ENCODE measurements at regions not wholly inside any gene's neighbourhood (a gene's known extent, or its start where the extent isn't known, plus 50 kb on each side); places are given as distances from the start of the nearest gene placed in this dataset.

DNA sequence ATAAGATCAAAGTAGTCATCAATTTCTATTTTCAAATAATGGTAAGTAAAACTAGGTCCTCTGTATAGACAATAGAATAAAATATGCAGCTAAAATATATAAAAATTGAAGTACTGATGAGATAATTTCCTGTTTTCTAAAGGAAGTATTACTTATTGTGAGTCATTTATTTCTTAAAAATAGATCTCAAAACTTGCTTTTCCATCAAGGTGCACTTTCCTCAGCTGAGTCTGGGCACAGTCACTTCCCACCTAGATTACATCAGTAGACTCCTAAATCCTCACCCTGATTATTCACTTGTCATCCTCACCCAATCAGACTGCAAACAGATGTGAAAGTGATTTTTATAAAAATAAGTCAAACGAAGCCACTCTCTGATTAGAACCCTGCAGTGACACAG, 211.5 kb downstream of the POM121L12 start:
- no peak overlapping the region for H3K4me3 ChIP-seq (replicated peaks; ENCODE audit: insufficient read depth, low read length)
- TF ChIP-seq, protein P1, sequence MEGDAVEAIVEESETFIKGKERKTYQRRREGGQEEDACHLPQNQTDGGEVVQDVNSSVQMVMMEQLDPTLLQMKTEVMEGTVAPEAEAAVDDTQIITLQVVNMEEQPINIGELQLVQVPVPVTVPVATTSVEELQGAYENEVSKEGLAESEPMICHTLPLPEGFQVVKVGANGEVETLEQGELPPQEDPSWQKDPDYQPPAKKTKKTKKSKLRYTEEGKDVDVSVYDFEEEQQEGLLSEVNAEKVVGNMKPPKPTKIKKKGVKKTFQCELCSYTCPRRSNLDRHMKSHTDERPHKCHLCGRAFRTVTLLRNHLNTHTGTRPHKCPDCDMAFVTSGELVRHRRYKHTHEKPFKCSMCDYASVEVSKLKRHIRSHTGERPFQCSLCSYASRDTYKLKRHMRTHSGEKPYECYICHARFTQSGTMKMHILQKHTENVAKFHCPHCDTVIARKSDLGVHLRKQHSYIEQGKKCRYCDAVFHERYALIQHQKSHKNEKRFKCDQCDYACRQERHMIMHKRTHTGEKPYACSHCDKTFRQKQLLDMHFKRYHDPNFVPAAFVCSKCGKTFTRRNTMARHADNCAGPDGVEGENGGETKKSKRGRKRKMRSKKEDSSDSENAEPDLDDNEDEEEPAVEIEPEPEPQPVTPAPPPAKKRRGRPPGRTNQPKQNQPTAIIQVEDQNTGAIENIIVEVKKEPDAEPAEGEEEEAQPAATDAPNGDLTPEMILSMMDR (IDR thresholded peaks at IDR 0.05; ENCODE audit: insufficient read depth, low read length), result no peak
- TF ChIP-seq GABPA (IDR thresholded peaks at IDR 0.05; ENCODE audit: low read depth) (no peak), POLR2AphosphoS5 (IDR thresholded peaks at IDR 0.05; ENCODE audit: low read depth) (no peak), SPI1 (IDR thresholded peaks at IDR 0.05; ENCODE audit: borderline replicate concordance, low read depth) (no peak)
- TF ChIP-seq, protein P2, sequence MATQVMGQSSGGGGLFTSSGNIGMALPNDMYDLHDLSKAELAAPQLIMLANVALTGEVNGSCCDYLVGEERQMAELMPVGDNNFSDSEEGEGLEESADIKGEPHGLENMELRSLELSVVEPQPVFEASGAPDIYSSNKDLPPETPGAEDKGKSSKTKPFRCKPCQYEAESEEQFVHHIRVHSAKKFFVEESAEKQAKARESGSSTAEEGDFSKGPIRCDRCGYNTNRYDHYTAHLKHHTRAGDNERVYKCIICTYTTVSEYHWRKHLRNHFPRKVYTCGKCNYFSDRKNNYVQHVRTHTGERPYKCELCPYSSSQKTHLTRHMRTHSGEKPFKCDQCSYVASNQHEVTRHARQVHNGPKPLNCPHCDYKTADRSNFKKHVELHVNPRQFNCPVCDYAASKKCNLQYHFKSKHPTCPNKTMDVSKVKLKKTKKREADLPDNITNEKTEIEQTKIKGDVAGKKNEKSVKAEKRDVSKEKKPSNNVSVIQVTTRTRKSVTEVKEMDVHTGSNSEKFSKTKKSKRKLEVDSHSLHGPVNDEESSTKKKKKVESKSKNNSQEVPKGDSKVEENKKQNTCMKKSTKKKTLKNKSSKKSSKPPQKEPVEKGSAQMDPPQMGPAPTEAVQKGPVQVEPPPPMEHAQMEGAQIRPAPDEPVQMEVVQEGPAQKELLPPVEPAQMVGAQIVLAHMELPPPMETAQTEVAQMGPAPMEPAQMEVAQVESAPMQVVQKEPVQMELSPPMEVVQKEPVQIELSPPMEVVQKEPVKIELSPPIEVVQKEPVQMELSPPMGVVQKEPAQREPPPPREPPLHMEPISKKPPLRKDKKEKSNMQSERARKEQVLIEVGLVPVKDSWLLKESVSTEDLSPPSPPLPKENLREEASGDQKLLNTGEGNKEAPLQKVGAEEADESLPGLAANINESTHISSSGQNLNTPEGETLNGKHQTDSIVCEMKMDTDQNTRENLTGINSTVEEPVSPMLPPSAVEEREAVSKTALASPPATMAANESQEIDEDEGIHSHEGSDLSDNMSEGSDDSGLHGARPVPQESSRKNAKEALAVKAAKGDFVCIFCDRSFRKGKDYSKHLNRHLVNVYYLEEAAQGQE (IDR thresholded peaks at IDR 0.05; ENCODE audit: insufficient replicate concordance, low read depth), result no peak
- DNase-seq (ENCODE audit: low read depth in 1 of 2, low spot score in 1 of 2), result no peak
- H3K27ac ChIP-seq (replicated peaks), result no peak overlapping the region
- H3K27me3 ChIP-seq (ENCODE audit: insufficient read depth, poor library complexity, severe bottlenecking), result no peaks in the 10 kb centered on the region

DNA sequence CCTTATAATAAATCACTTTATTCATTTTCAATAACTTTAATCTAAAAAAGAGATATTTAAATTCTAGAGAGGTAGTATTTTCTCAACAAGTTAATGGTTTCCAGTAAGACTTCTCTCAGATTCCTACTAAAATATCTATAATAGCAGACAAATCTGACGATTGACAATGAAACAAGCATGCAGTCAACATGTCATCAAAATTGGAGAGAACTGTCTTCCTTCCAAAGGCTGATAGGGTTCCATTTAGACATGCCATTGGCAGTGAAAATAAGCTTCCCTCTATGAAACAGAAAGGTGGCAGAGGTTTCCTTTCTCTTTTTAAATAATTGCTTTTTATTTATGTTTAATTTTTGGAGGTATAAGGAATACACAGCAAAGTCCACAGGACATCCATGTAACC, 217.1 kb downstream of the POM121L12 start:
- TF ChIP-seq, protein P1 (IDR thresholded peaks at IDR 0.05; ENCODE audit: insufficient read depth, low read length), result no peak
- TF ChIP-seq SPI1 (IDR thresholded peaks at IDR 0.05; ENCODE audit: borderline replicate concordance, low read depth) (no peak), POLR2AphosphoS5 (IDR thresholded peaks at IDR 0.05; ENCODE audit: low read depth) (no peak), GABPA (IDR thresholded peaks at IDR 0.05; ENCODE audit: low read depth) (no peak)
- TF ChIP-seq, protein P2 (IDR thresholded peaks at IDR 0.05; ENCODE audit: insufficient replicate concordance, low read depth), result no peak
- no peak overlapping the region for H3K27ac ChIP-seq (replicated peaks)
- no peak for DNase-seq (ENCODE audit: low read depth in 1 of 2, low spot score in 1 of 2)
- no peak overlapping the region for H3K4me3 ChIP-seq (replicated peaks; ENCODE audit: insufficient read depth, low read length)
- no peaks in the 10 kb centered on the region for H3K27me3 ChIP-seq (ENCODE audit: insufficient read depth, poor library complexity, severe bottlenecking)

DNA sequence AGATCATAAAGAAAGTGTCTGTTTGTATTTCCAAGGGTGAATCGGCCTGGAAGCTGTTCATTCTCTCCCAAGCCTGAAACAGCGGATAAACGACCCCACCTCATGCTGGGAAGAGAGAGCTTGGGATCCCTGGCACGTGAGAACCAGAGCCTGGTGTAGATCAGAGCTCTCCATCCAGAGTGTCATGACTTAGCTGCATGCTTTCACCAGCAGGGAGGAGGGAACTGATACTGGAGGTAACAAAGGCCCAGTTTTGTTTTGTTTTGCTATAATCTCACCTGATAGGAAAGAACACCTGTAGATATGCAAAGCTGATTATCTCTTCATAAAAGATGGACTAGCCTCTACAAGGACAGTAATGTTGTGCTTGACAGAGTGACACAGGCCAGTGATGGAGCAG, 236.6 kb downstream of the POM121L12 start:
- no peak overlapping the region for H3K27ac ChIP-seq (replicated peaks)
- H3K4me3 ChIP-seq (replicated peaks; ENCODE audit: insufficient read depth, low read length), result no peak overlapping the region
- DNase-seq (ENCODE audit: low read depth in 1 of 2, low spot score in 1 of 2), result no peak
- TF ChIP-seq, protein P1 (IDR thresholded peaks at IDR 0.05; ENCODE audit: insufficient read depth, low read length), result no peak
- TF ChIP-seq SPI1 (IDR thresholded peaks at IDR 0.05; ENCODE audit: borderline replicate concordance, low read depth) (no peak), GABPA (IDR thresholded peaks at IDR 0.05; ENCODE audit: low read depth) (no peak), POLR2AphosphoS5 (IDR thresholded peaks at IDR 0.05; ENCODE audit: low read depth) (no peak)
- TF ChIP-seq, protein P2 (IDR thresholded peaks at IDR 0.05; ENCODE audit: insufficient replicate concordance, low read depth), result no peak
- H3K27me3 ChIP-seq (ENCODE audit: insufficient read depth, poor library complexity, severe bottlenecking), result no peaks in the 10 kb centered on the region

Measured in HL-60 (cell line).